GM12878 (cell line): ENCODE measurements at regions not wholly inside any gene's neighbourhood (a gene's known extent, or its start where the extent isn't known, plus 50 kb on each side); places are given as distances from the start of the nearest gene placed in this dataset.

ENCODE experiments used
- EGR1 ChIP-seq, 2 experiments: IDR thresholded peaks; 1 replicate in 1 of 2; 2 replicates in 1 of 2; pipeline ENCODE4 v1.6.1; 2011 to 2012; ENCODE audit warnings: low read depth in 2 of 2, low read length in 2 of 2, borderline replicate concordance in 1 of 2, mild to moderate bottlenecking in 1 of 2, moderate library complexity in 1 of 2
- IRF4 ChIP-seq: IDR thresholded peaks from 2 replicates; pipeline ENCODE4 v1.6.1; 2011; ENCODE audit warnings: low read depth, low read length
- SP1 ChIP-seq: IDR thresholded peaks from one replicate; pipeline ENCODE4 v1.6.1; 2011; ENCODE audit warnings: low read depth, low read length
- TCF7 ChIP-seq: IDR thresholded peaks from 2 replicates; pipeline ENCODE4 v1.6.1; 2014; ENCODE audit warnings: antibody characterized with exemption, borderline replicate concordance
- TF ChIP-seq, protein P1 (sequence below): fragments of 450-650 bp; IDR thresholded peaks from 2 replicates; pipeline ENCODE4 v1.6.1; 2017; ENCODE audit warnings: mild to moderate bottlenecking, low read depth, inconsistent platforms; ENCODE audit not compliant: poor library complexity, severe bottlenecking
- TF ChIP-seq, protein P2 (sequence below): fragments of 450-650 bp; formaldehyde crosslinking; IDR thresholded peaks from 2 replicates; pipeline ENCODE4 v1.5.0; 2022; ENCODE audit warnings: mild to moderate bottlenecking, missing genetic modification characterization

- TF ChIP-seq, protein P1, sequence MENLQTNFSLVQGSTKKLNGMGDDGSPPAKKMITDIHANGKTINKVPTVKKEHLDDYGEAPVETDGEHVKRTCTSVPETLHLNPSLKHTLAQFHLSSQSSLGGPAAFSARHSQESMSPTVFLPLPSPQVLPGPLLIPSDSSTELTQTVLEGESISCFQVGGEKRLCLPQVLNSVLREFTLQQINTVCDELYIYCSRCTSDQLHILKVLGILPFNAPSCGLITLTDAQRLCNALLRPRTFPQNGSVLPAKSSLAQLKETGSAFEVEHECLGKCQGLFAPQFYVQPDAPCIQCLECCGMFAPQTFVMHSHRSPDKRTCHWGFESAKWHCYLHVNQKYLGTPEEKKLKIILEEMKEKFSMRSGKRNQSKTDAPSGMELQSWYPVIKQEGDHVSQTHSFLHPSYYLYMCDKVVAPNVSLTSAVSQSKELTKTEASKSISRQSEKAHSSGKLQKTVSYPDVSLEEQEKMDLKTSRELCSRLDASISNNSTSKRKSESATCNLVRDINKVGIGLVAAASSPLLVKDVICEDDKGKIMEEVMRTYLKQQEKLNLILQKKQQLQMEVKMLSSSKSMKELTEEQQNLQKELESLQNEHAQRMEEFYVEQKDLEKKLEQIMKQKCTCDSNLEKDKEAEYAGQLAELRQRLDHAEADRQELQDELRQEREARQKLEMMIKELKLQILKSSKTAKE: no peak
- TF ChIP-seq, protein P2, sequence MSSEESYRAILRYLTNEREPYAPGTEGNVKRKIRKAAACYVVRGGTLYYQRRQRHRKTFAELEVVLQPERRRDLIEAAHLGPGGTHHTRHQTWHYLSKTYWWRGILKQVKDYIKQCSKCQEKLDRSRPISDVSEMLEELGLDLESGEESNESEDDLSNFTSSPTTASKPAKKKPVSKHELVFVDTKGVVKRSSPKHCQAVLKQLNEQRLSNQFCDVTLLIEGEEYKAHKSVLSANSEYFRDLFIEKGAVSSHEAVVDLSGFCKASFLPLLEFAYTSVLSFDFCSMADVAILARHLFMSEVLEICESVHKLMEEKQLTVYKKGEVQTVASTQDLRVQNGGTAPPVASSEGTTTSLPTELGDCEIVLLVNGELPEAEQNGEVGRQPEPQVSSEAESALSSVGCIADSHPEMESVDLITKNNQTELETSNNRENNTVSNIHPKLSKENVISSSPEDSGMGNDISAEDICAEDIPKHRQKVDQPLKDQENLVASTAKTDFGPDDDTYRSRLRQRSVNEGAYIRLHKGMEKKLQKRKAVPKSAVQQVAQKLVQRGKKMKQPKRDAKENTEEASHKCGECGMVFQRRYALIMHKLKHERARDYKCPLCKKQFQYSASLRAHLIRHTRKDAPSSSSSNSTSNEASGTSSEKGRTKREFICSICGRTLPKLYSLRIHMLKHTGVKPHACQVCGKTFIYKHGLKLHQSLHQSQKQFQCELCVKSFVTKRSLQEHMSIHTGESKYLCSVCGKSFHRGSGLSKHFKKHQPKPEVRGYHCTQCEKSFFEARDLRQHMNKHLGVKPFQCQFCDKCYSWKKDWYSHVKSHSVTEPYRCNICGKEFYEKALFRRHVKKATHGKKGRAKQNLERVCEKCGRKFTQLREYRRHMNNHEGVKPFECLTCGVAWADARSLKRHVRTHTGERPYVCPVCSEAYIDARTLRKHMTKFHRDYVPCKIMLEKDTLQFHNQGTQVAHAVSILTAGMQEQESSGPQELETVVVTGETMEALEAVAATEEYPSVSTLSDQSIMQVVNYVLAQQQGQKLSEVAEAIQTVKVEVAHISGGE (CRISPR knock-in tag): no peak
- TF ChIP-seq TCF7 (no peak), SP1 (no peak), IRF4 (no peak), EGR1 (IDR thresholded peaks at IDR 0.05; ENCODE audit: borderline replicate concordance in 1 of 2, low read depth in 2 of 2, low read length in 2 of 2) (no peak)
These were observed 251.4 kb upstream of the ATXN7L3B start (continued) for GRCh38 chr12:74286254-74286653.
